Fibroblast of pulmonary artery (primary cell): ENCODE measurements at regions not wholly inside any gene's neighbourhood (a gene's known extent, or its start where the extent isn't known, plus 50 kb on each side); places are given as distances from the start of the nearest gene placed in this dataset.

ENCODE experiments used
- DNase-seq: peaks from one replicate; pipeline ENCODE4 v3.0.0-alpha.2; 2010; ENCODE audit warnings: low read depth
- H3K4me3 ChIP-seq: replicated peaks from 2 replicates; pipeline ENCODE4 v1.5.1; 2011; ENCODE audit warnings: low read depth, mild to moderate bottlenecking, control low read depth, low read length, moderate library complexity
- TF ChIP-seq, protein P1 (sequence below): IDR thresholded peaks from 2 replicates; pipeline ENCODE4 v1.5.1; 2011; ENCODE audit warnings: mild to moderate bottlenecking, control low read depth, low read length, inconsistent platforms; ENCODE audit errors: missing control alignments

DNA sequence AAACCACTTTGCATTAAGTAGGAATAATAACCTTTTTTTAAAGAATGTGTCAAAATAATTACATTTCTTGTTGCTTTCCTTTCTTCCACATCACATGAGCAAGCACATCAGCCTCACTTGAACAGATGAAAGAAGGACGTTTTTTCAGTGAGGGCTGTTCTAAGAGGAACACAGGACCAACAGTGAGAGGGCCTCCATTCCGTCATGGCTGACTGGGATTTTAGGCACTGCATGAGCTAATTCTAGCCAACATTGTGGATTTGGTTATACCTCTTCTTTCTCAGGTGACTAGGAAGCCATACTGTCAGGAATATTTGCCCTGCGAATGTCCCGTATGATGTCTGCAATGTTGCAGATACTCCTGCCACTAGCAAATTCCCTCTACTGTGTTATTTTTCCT lies 87.6 kb downstream of the LINC00237 start:
- no peak for DNase-seq
- H3K4me3 ChIP-seq = no peak overlapping the region
- TF ChIP-seq, protein P1, sequence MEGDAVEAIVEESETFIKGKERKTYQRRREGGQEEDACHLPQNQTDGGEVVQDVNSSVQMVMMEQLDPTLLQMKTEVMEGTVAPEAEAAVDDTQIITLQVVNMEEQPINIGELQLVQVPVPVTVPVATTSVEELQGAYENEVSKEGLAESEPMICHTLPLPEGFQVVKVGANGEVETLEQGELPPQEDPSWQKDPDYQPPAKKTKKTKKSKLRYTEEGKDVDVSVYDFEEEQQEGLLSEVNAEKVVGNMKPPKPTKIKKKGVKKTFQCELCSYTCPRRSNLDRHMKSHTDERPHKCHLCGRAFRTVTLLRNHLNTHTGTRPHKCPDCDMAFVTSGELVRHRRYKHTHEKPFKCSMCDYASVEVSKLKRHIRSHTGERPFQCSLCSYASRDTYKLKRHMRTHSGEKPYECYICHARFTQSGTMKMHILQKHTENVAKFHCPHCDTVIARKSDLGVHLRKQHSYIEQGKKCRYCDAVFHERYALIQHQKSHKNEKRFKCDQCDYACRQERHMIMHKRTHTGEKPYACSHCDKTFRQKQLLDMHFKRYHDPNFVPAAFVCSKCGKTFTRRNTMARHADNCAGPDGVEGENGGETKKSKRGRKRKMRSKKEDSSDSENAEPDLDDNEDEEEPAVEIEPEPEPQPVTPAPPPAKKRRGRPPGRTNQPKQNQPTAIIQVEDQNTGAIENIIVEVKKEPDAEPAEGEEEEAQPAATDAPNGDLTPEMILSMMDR = no peak

DNA sequence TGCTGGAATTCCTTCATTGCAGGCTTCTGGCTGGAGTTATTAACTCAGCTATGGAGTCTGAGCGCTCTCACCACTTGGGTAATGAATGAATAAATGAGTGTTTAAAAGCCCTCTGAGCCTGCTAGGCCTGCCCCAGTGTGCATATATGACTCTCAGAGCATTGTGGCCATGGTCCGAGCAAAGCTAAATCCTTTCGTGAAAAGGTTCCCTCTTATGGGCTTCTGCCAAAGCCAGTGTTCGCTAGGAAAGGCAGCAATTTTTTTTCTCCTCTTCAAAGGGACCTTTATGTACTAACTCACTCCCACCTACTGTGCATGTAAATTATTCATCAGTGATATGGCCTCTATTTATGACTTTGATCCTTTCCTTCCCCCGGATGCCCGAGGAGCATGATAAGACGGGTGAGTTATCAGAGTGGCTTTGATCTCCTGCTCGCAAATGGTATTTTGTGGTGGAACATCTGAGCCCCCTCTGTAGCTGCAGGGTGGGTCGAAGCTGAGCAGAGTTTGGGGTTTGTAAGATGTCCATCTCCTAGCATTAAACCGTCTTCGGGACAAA lies 88.6 kb downstream of the LINC00237 start:
- TF ChIP-seq, protein P1 = no peak
- DNase-seq = no peak
- H3K4me3 ChIP-seq = no peak overlapping the region

DNA sequence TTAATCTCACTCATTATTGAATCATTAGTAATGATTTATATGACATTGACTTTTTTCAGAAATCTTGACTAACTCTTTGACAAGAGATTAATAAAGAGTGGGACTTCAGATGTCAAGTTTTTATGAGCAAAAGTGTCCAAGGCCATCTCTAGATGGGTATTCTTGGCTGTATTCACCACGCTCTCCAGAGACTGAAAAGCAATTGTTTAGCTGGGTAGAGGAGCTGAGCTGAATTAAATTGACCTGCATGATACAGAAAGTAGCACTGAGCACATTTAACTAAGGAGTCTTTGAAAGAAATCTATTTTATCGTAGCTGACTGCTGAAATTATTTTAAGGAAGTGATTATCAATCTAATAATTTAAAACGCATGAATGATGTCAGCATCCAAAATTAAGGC lies 89.4 kb downstream of the LINC00237 start:
- TF ChIP-seq, protein P1 = no peak
- no peak for DNase-seq
- no peak overlapping the region for H3K4me3 ChIP-seq

DNA sequence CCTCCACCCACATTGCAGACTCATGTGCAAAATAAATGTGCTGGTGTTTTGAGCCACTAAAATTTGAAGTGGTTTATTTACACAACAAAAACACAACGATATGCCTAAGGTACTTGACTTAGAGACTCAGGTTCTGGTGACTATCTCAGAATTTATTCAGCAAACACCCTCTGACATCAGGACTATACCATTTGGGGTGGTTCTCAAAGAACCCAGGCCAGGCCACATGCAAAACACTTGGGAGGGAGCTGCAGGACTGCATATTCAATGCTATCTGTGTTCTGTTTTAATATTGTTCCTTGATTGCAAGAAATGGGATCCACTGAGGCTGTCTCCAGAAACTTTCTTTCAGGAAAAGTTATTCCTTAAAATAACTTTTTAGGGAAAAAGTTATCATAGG lies 91.6 kb downstream of the LINC00237 start:
- H3K4me3 ChIP-seq = no peak overlapping the region
- no peak for DNase-seq
- TF ChIP-seq, protein P1 = no peak

DNA sequence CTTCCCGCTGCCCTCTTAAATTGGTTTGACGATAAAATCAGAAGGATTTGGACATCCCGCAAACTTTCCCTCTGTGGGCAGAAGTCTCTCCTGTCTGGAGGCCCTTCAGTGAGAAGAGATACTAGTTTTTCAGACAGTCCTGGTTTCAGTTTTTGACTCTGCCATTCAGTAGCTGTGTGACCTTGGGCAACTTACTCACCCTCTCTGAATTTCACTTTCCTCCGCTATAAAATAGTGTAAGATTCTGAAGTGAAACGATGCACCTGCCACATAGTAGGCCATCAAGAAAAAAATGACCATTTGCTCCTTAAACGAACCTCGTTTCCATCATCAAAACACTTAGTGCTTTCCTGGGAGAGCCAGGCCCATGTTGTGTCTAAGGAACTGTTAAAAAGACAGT lies 97.2 kb downstream of the LINC00237 start:
- TF ChIP-seq, protein P1 = no peak
- no peak overlapping the region for H3K4me3 ChIP-seq
- no peak for DNase-seq

DNA sequence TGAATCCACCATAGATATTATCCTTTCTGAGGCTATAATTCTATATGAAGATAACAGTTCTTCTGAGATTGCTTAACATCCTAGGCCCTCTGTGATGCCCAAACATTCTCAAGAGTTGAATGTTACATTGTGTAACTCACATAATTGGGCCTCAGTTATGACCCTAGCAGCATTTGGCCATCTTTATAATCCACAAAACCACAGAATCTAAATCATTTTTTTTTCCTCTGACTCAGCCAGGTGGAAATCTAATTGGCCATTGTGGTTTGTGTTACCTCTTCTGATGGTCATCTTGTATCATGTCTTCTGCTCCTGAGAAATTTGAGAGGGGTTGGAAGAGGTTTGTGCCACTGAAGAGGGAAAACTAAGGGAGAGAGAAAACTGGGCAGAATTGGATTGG lies 99.5 kb downstream of the LINC00237 start:
- no peak overlapping the region for H3K4me3 ChIP-seq

DNA sequence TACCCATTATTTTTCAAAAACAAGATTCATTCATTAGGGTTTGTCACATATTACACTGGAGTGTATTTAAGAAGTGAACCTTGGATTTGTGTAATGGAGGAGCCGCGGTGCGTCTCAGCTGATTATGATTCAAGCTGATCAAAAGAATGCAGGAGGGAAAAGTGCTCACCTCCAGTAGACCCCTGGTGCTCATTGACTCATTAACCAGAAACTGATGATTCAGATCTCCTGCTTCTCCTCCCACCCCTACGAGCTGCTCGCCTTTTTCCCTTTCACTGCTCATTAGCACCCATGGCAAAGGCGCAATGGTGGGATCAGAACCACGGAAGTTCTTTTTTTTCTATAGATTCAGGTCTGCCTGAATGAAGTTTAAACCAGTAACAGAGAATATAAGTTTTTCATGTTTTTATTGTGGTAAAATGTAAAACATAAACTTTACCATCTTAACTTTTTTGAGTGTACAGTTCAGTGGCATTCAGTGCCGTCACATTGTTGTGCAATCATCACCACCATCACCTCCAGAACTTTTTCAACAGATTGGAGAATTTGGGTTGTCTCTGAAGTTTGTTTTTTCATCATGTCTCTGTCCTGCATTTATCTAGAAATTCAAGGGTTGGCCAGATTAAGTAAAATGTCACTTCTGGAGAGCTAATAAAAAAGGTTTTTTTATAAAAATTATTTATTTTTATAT lies 101.6 kb downstream of the LINC00237 start:
- no peak overlapping the region for H3K4me3 ChIP-seq
- DNase-seq = no peak
- TF ChIP-seq, protein P1 = no peak

More for the DNA sequence above, 99.5 kb downstream of the LINC00237 start:
- no peak for DNase-seq
- TF ChIP-seq, protein P1 = no peak
